Breast epithelium (tissue), 3 donors: ENCODE measurements at regions not wholly inside any gene's neighbourhood (a gene's known extent, or its start where the extent isn't known, plus 50 kb on each side); places are given as distances from the start of the nearest gene placed in this dataset.

Experiments used
- CTCF ChIP-seq, 3 donors: fragments of 450-650 bp; IDR thresholded peaks; one replicate each; pipeline ENCODE4 v1.5.1; 2016 to 2017; ENCODE audit warnings: antibody characterized with exemption in 3 of 3, mild to moderate bottlenecking in 3 of 3, moderate library complexity in 3 of 3
- POLR2A ChIP-seq: fragments of 450-650 bp; IDR thresholded peaks from one replicate; pipeline ENCODE4 v1.6.1; 2016; ENCODE audit warnings: antibody characterized with exemption, mild to moderate bottlenecking, moderate library complexity

- TF ChIP-seq CTCF (IDR thresholded peaks at IDR 0.05), result no peak
- no peak for TF ChIP-seq POLR2A
Measured at GRCh38 chr4:101651778-101652177, 138.8 kb upstream of the BANK1 start.
